Stimulated activated CD4-positive, alpha-beta T cell treated with anti-CD3 and anti-CD28 coated beads, Interleukin-4, amount 100 ng/mL, for 4 hours (primary cell): ENCODE measurements at regions not wholly inside any gene's neighbourhood (a gene's known extent, or its start where the extent isn't known, plus 50 kb on each side); places are given as distances from the start of the nearest gene placed in this dataset.
"Not testable (repeated sequence)": the region's sequence is repeated elsewhere in the genome, so short reads cannot be mapped to it uniquely, and the experiment has no call there.

ENCODE experiments used
- DNase-seq, 2 experiments: peaks; one replicate each; pipeline ENCODE4 v3.0.0-alpha.2; 2020

- DNase-seq = no peak
Observed at GRCh38 chr13:59439776-59440428, 723.8 kb downstream of the DIAPH3 start.

- DNase-seq = not testable (repeated sequence)
Observed at GRCh38 chr13:59441068-59441467, 722.7 kb downstream of the DIAPH3 start.

GRCh38 chr13:59441596-59442280, 722.0 kb downstream of the DIAPH3 start:
- no peak for DNase-seq

GRCh38 chr13:59442461-59442860, 721.3 kb downstream of the DIAPH3 start:
- no peak for DNase-seq

- DNase-seq = no peak
Observed at GRCh38 chr13:59442944-59443486, 720.7 kb downstream of the DIAPH3 start.

- DNase-seq = no peak
Observed at GRCh38 chr13:59444210-59444857, 719.4 kb downstream of the DIAPH3 start.

- DNase-seq = no peak
Observed at GRCh38 chr13:59445812-59446211, 717.9 kb downstream of the DIAPH3 start.

GRCh38 chr13:59446391-59446790, 717.3 kb downstream of the DIAPH3 start:
- DNase-seq = no peak

- DNase-seq = no peak
Observed at GRCh38 chr13:59447031-59447430, 716.7 kb downstream of the DIAPH3 start.

- DNase-seq = no peak
Observed at GRCh38 chr13:59447846-59448620, 715.7 kb downstream of the DIAPH3 start.

- no peak for DNase-seq
Observed at GRCh38 chr13:59449750-59450149, 714.0 kb downstream of the DIAPH3 start.

GRCh38 chr13:59450229-59450628, 713.5 kb downstream of the DIAPH3 start:
- no peak for DNase-seq

- DNase-seq = no peak
Observed at GRCh38 chr13:59451236-59451635, 712.5 kb downstream of the DIAPH3 start.

- no peak for DNase-seq
Observed at GRCh38 chr13:59452189-59452890, 711.4 kb downstream of the DIAPH3 start.

GRCh38 chr13:59458908-59459579, 704.7 kb downstream of the DIAPH3 start:
- no peak for DNase-seq

- no peak for DNase-seq
Observed at GRCh38 chr13:59459972-59460371, 703.8 kb downstream of the DIAPH3 start.

GRCh38 chr13:59461411-59461810, 702.3 kb downstream of the DIAPH3 start:
- DNase-seq = no peak

GRCh38 chr13:59463023-59463422, 700.7 kb downstream of the DIAPH3 start:
- no peak for DNase-seq

- no peak for DNase-seq
Observed at GRCh38 chr13:59464926-59465325, 698.8 kb downstream of the DIAPH3 start.

GRCh38 chr13:59468396-59468795, 695.3 kb downstream of the DIAPH3 start:
- DNase-seq = no peak

- no peak for DNase-seq
Observed at GRCh38 chr13:59471106-59471505, 692.6 kb downstream of the DIAPH3 start.

GRCh38 chr13:59472134-59472533, 691.6 kb downstream of the DIAPH3 start:
- no peak for DNase-seq
